Ovary (tissue), 7 donors: ENCODE measurements at regions not wholly inside any gene's neighbourhood (a gene's known extent, or its start where the extent isn't known, plus 50 kb on each side); places are given as distances from the start of the nearest gene placed in this dataset.

Source experiments
- DNase-seq, 5 donors: peaks; one replicate each; pipeline ENCODE4 v3.0.0-alpha.2; 2019 to 2020
- H3K27ac ChIP-seq, 2 donors: fragments of 200-600 bp; one replicate each; pipeline versions ENCODE4 v1.5.1 to v1.8.0; 2019 to 2022
- H3K27me3 ChIP-seq: fragments of 200-600 bp; one replicate; pipeline ENCODE4 v1.8.0; 2022
- H3K36me3 ChIP-seq: fragments of 200-600 bp; sonication (generic); one replicate; pipeline ENCODE4 v1.5.1; 2019
- H3K4me1 ChIP-seq: one replicate; pipeline ENCODE4 v1.8.1; 2013; ENCODE audit warnings: mild to moderate bottlenecking, moderate library complexity; ENCODE audit not compliant: insufficient read depth
- H3K4me3 ChIP-seq: fragments of 200-600 bp; sonication (generic); one replicate; pipeline ENCODE4 v1.5.1; 2017
- H3K9me3 ChIP-seq, 2 donors: fragments of 200-600 bp in 1 of 2; sonication (generic) in 1 of 2; one replicate each; pipeline versions ENCODE4 v1.5.1 to v1.8.1; 2013 to 2019; ENCODE audit warnings: mild to moderate bottlenecking in 1 of 2, moderate library complexity in 1 of 2
- CTCF ChIP-seq, 3 donors: fragments of 450-650 bp in 2 of 3; fragments of 200-600 bp in 1 of 3; IDR thresholded peaks; one replicate each; pipeline versions ENCODE4 v1.5.1 to v1.8.0; 2016 to 2022; ENCODE audit warnings: antibody characterized with exemption in 3 of 3, mild to moderate bottlenecking in 1 of 3
- EP300 ChIP-seq: sonication (generic); formaldehyde crosslinking; IDR thresholded peaks from one replicate; pipeline ENCODE4 v1.6.1; 2017; ENCODE audit warnings: antibody characterized with exemption
- POLR2A ChIP-seq: fragments of 450-650 bp; IDR thresholded peaks from one replicate; pipeline ENCODE4 v1.6.1; 2017; ENCODE audit warnings: antibody characterized with exemption, mild to moderate bottlenecking, moderate library complexity
- WGBS, 3 donors: extraction: QIAGEN DNeasy Blood & Tissue Kit in 1 of 3; methylation state at CpG; one replicate each; pipeline versions ENCODE4 v1.1.5 to v1.1.7; 2013 to 2017; 5-methylcytosine and 5-hydroxymethylcytosine counted together
- intact Hi-C, 4 donors: fragments of 100-400 bp; cut with DNase I; formaldehyde crosslinking; loops; one replicate each; pipeline versions ENCODE4 v1.11.0 to v1.15.1; 2022 to 2023
- donor health status: DM: no; HTN: no; CAD: no; lungs with moderate emphysema.
- donor health status: DM: no; HTN: no; CAD: no.
- donor health status: Bipolar disorder and iron deficiency.
- donor health status: DM: no; HTN: no; CAD: no.
- donor health status: DM: yes; HTN: yes; CAD: no.

- 43 to 45% (median 44%) methylated on average over 13 of the region's 13 CpGs for WGBS, 3 donors
- intact Hi-C loops: no loop called here
- no peak for DNase-seq
These were observed 241.5 kb upstream of the SP8 start for GRCh38 chr7:21028186-21028585.

GRCh38 chr7:21028599-21028998, 241.9 kb upstream of the SP8 start:
- intact Hi-C loops: no loop called here
- no peaks in the 10 kb centered on the region for H3K27me3 ChIP-seq
- H3K4me3 ChIP-seq: no peak overlapping the region
- DNase-seq: no peak
- H3K9me3 ChIP-seq: no peaks in the 10 kb centered on the region
- H3K36me3 ChIP-seq: no peaks in the 10 kb centered on the region
- TF ChIP-seq CTCF (IDR thresholded peaks at IDR 0.05): no peak
- TF ChIP-seq POLR2A: no peak
- TF ChIP-seq EP300: no peak
- H3K4me1 ChIP-seq: no peaks in the 10 kb centered on the region
- 52 to 65% (median 63%) methylated on average over 3 of the region's 3 CpGs for WGBS, 3 donors
- H3K27ac ChIP-seq: no peak overlapping the region

More at GRCh38 chr7:21028186-21028585, 241.5 kb upstream of the SP8 start:
- H3K27me3 ChIP-seq: no peaks in the 10 kb centered on the region
- H3K36me3 ChIP-seq: no peaks in the 10 kb centered on the region
- no peaks in the 10 kb centered on the region for H3K4me1 ChIP-seq
- no peak overlapping the region for H3K27ac ChIP-seq
- H3K4me3 ChIP-seq: no peak overlapping the region
- TF ChIP-seq POLR2A: no peak
- TF ChIP-seq CTCF (IDR thresholded peaks at IDR 0.05): no peak
- TF ChIP-seq EP300: no peak
- H3K9me3 ChIP-seq: no peaks in the 10 kb centered on the region

- Histone ChIP-seq H3K27me3 (no peaks in the 10 kb centered on the region), H3K4me3 (no peak overlapping the region), H3K36me3 (no peaks in the 10 kb centered on the region), H3K4me1 (no peaks in the 10 kb centered on the region), H3K27ac (no peak overlapping the region), H3K9me3 (no peaks in the 10 kb centered on the region)
- intact Hi-C loops: no loop called here
- 31 to 36% (median 33%) methylated on average over 6 of the region's 6 CpGs for WGBS, 3 donors
- no peak for DNase-seq
- TF ChIP-seq POLR2A: no peak
- no peak for TF ChIP-seq EP300
- TF ChIP-seq CTCF (IDR thresholded peaks at IDR 0.05): no peak
These were observed 242.3 kb upstream of the SP8 start for GRCh38 chr7:21029006-21029405.

- Histone ChIP-seq H3K36me3 (no peaks in the 10 kb centered on the region), H3K4me3 (no peak overlapping the region), H3K27ac (no peak overlapping the region), H3K9me3 (no peaks in the 10 kb centered on the region), H3K27me3 (no peaks in the 10 kb centered on the region), H3K4me1 (no peaks in the 10 kb centered on the region)
- WGBS, 3 donors: 75 to 79% (median 77%) methylated on average over 7 of the region's 7 CpGs
- intact Hi-C loops: no loop called here
- DNase-seq: no peak
- no peak for TF ChIP-seq CTCF (IDR thresholded peaks at IDR 0.05)
- no peak for TF ChIP-seq POLR2A
- no peak for TF ChIP-seq EP300
These were observed 243.7 kb upstream of the SP8 start for GRCh38 chr7:21030237-21030871.
